D341Med (cell line): ENCODE measurements at regions not wholly inside any gene's neighbourhood (a gene's known extent, or its start where the extent isn't known, plus 50 kb on each side); places are given as distances from the start of the nearest gene placed in this dataset.
"Not testable (repeated sequence)": the region's sequence is repeated elsewhere in the genome, so short reads cannot be mapped to it uniquely, and the experiment has no call there.

Experiments used
- DNase-seq: peaks from one replicate; pipeline ENCODE4 v3.0.0; 2012; ENCODE audit warnings: low spot score

DNA sequence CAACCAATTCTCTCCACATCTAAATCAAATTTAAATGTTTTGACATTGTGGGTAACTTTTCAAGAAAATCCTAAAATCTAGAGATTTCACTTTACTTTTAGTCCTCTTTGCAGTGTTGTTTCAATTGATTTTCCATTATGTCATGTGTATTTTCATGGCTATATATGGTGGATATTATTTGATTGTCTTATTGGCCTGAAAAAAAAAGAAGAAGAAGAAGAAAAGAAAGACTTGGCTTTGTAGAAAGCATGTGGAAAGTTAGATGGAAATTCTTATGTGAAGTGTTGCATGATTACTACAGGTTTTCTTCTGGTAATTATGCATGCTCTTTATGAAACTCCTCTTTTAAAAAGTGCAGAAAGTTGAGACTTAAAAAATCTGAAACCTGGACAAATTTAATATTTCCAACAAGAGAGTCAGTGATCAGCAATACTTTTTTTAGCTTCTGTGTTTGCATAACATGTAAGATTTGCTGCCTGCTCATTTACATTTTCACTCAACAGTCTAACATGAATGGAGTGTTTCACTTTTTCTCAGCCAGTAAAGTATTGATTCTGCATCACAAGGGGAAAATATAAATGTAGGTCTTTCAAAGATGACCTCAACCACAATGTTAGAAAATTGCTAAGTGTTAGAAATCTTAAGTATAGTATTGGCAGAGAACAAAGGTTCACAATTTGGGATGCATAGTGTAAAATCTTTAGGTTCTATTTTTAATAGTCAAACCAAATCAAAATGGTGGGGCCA is 438.7 kb downstream of the BCKDHB start:
- DNase-seq = no peak

- no peak for DNase-seq
Measured at GRCh38 chr6:80544555-80544954, 438.1 kb downstream of the BCKDHB start.

DNA sequence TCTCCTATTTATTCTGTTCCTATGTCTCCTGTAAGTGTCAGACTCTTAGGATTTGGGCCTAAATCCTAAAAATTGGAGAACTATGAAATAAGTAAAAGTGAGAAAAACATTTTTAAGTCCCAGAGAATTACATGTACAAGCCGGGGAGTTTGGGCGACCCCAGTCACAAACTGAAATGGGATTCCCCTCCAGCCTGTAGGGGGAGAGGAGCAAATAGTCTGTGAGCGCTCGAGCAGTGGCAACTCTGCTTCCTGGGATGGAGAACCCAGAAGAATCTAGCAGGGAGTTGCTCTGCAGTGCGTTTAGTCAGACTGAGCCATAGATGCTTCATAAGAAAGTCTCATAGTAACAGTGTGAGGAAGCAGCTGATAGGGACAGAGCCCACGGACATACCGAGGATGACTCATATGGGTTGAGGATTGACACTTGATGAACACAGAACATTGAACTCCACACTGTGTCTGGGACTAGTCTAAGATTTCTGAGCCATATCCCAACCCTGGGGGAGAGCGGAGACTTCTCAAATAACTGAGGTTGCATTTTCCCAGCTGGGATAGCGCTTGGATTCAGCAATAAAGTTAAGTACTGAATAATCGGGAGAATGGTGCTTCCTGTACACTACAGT is 437.2 kb downstream of the BCKDHB start:
- DNase-seq = no peak

- DNase-seq = no peak
Measured at GRCh38 chr6:80543151-80543550, 436.7 kb downstream of the BCKDHB start.

DNA sequence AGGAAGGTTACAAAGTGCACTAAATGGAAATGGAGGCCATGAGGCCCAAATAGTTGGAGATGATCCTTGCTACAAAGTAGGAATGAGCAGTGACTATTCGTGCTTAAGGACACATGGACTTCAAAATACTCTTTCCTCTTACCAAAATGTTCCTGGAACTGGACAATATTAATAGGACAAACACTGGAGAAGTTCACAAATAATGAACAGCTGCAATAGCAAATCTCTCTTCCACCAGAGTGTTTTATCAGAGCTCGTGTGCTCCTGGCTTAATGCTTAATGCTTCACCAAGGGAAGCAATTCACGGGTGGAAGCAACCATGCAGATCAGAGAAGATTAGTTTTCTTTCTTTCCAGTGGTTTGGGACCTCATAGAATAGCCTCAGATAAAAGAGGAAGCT is 435.4 kb downstream of the BCKDHB start:
- DNase-seq = no peak

GRCh38 chr6:80541181-80541580 is 434.7 kb downstream of the BCKDHB start:
- no peak for DNase-seq

DNA sequence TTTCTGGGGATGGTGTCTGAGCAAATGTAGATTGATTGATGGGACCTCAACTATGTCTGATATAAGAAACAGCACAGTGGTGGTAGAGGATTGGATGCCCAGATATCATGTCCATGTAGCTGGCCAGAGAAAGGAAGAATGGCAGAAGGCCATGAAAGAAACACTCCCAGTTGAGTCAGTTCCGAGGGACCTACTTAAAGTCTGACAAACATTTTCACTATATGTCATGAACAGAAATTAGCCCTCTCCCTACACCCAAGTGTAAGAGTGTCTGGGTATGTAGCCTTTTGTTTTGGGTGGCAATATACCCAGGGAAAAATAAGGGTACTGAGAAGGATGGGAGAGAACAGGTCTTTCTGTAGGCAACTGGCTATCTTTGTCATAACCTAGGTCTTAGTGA is 434.2 kb downstream of the BCKDHB start:
- DNase-seq = no peak

DNA sequence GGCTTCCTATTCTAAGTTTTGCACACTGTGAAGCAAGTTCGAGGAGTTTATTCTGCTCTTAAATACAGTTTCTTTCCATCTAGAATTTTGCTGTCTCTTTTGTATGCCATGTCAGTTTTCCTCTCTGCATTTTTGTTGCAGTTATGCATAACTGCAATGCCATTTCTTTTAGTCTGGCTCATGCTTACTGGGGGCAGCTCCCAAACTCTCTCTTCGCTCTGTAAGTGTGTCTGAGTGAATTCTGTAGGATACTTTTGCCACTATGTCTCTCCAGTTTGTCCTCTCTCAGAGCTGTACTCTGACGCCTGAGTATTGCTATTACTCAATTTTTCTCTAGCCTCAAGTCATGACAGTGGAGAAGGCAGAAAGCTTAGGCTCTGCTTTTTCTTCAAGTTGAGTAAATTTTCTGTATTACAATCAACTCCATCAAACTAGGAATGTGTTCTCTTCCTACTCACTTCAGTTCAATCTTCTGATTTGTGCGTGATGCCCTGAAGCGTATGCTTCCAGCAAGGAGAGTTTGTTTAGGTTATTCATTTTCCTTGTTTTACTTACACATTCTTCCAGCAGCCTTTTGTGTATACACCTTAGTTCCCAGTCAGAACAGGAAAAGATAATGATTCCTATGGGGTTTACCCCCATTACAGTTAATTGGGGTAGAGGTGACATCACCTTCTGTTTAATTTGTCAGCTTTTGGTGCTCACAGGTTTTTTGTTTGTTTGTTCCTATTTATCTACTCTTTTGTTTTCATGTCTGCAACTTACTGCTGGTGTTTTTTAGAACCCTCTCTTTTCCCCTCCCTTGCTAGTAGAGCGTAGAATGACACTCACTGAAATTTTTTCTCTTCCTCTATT is 430.9 kb downstream of the BCKDHB start:
- no peak for DNase-seq

DNA sequence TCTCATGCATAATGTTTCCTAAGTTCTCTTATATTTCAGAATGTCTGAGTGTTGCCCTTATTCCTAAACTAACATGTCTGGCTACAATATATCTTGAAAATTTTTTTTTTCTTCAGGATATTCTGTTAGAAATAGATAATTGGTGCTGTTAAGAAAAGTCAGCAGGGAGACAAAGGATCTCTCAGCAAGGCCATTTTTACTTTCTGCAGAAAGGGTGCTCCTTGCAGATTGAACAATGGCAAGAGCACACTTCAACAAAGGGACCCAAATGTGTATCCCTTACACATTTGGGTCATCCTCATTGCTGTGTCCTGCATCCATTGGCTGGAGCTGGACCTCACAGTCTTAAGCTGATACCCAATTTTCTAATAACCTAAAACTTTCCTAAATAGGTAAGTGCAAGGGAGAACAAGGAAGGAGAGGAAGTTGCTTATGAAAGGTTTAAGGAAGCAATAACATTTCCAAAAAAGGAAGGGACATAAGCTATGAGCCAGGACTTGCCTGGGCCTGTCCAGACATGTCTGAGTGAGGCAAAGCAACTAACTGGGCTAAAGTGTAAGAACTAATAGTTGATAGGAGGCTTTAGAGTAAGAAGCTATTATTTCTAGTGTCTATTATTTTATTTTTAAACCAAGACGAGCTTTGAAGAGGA is 429.6 kb downstream of the BCKDHB start:
- no peak for DNase-seq

DNA sequence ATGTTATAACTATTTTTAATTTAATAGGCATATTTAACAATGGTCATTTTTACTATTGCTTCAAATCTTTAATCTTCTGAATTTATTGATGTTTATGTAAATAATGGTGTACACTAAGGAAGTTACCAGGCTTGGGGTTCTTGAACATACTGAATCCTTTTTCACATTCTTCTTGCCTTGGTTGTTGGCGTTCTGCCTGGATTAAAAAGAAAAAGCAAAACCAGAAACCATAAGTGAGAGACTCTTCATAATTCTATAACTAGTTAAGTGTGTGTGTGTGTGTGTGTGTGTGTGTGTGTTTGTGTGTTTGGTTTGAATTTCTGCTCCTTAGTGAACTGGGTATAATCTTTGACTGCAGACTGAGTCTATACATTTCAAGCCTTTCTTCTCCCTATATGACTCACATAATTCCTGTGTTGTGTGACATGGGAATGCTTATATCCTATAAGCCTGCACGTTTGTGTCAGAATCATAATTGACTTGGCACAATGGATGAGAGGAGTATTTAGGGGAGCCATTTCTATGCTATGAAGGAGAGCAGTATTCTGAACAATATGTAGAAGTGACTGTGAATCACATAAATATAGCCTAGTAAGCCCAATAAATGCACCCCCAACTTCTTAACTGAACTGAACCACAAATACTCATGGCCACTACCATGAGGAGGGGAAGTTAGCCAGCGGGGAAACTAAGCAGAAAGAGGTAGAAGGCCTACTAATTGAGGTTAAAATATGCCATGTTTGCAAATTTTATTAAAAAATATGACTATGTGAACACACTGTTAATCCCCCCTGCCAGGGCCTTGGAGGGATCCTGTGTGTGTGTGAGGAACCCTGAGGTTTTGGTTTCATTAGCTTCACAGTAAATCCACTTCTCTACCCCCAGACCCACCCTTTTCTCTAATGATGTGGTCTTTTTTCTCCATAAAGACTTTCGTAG is 425.5 kb downstream of the BCKDHB start:
- no peak for DNase-seq

DNA sequence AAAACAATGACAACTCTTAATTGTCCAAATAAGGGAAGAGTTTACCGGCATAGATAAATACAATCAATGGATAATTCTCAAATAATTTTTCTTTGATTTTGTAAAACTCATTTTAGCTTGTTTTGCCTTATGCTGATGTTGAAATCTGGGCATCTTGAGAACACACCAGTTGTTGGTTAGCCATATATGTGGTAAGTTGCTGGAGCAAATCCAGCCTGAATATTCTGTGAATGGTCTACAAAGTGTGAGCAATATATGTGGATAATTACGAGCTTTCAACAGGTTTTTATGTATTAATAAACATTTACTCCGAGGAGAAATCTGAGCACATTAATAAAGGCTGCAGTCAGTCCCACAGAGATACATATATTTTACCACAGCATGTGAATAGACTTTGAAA is 423.6 kb downstream of the BCKDHB start:
- no peak for DNase-seq

DNA sequence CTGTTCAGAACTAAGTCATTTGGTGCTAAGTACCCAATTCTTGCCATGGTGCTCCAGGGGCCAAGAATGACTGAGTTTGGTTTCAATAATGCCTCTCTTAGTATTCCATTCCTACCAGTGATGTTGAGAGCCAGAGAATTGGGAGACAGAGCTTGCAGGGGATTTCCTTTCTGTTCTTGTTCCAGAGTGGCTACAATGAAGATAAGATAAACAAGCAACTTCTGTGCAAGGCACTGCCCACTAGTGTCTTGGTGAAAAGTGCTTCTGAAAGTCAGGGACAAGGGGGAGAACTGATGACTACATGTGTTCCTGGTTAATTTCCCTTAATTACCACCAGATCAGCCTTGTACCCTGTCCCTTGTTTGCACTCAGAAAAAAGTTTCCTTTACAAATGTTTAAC is 421.6 kb downstream of the BCKDHB start:
- DNase-seq = no peak

DNA sequence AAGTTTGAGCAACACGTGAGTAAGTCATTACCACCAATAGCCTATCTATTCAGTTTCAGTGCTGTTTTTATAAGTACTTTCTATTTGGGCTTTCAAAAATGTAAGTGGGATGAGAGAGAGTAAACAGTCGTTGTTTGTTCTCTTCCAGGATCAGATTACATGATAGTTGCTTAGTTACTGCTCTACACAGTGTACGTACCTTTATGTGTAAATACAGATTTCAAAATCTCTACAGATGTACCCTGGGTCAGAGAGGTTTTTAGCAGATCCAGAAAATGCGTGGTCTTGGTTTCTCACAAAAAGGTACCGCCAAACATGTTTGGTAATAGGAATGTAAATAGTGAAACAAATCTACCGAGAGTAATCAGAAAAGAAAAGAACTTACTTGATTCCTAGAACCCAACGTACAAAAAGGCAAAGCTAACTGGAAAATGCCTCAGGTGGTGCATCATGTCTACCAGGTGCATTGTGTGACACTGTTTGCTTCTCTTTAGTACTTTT is 421.1 kb downstream of the BCKDHB start:
- DNase-seq = no peak

DNA sequence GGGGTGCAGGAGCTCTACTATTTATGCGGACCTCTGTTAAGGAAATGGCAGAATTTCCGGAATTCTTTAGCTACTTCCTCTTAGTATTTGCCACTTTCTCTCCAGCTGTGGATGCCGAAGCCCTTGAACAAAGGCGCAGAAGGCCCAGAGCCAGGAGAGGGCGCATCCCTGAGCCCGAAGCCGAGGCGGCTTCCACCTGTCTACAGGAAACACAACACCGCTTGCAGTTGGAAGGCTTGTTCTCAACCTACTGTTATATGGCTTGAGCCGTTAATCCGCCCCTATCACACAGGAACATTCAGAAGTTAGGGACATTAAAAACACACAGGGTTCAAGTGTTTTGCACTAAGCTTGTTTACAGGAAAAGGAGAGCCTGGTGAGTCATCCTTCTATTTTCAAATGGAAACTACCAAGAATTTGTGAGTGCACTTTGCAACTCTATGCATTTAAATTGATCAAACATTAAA is 417.1 kb downstream of the BCKDHB start:
- DNase-seq = no peak

- no peak for DNase-seq
Measured at GRCh38 chr6:80523010-80523409, 416.5 kb downstream of the BCKDHB start.

GRCh38 chr6:80522576-80522975 is 416.1 kb downstream of the BCKDHB start:
- DNase-seq = no peak

- DNase-seq = no peak
Measured at GRCh38 chr6:80519811-80520594, 413.5 kb downstream of the BCKDHB start.

DNA sequence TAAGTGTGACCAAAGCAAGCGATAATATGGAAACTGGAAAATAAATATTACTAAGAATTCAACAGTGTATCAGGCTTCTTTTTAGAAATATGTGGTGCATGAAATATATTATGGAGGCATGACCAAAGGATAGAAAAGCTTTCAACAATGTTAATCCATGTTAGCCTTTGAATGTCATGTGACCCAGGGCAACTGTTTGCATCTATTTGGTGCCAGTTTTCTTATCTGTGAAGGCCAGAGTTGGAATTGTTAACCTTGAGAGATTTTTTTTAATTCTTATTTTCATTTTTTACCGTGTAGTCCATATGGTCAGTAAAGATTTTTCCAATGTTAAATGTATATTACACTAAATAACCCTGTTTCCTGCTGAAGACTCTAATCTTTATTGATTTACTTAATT is 411.1 kb downstream of the BCKDHB start:
- no peak for DNase-seq

DNA sequence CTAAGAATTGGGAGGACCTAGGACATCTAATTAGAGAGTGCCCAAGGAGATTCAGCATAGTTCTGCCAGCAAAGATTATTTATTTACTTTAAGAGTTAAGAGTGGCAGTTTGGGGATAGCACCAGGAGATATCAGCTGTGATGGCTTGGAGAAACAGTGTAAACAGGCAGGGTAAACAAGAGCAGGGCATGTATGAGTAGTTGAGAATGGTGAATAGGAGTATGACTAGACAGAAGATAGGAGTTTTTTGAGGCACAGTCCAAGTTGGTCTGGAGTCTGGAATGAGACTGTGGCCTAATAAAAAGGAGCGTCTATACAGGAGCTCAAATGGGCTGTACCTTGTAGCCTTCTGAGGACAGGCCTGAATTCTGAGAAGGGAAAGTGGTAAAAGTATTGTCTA is 404.1 kb downstream of the BCKDHB start:
- DNase-seq = not testable (repeated sequence)
